H1 (cell line): ENCODE measurements at regions not wholly inside any gene's neighbourhood (a gene's known extent, or its start where the extent isn't known, plus 50 kb on each side); places are given as distances from the start of the nearest gene placed in this dataset.

ENCODE experiments used
- CTCF ChIA-PET: fragments of 300-600 bp; sonication (Branson Sonifier 250); formaldehyde crosslinking; loops from one replicate; lab custom pipeline; 2021; ENCODE audit not compliant: partially characterized antibody; lab: Charles Lee
- POLR2A ChIA-PET: fragments of 300-600 bp; sonication (Branson Sonifier 250); formaldehyde crosslinking; loops from one replicate; lab custom pipeline; 2021; ENCODE audit warnings: inconsistent platforms; ENCODE audit not compliant: partially characterized antibody; lab: Charles Lee
- DNase-seq, 2 experiments: peaks; one replicate each; pipeline versions ENCODE4 v3.0.0 to v3.0.0-alpha.2; 2010 to 2022; ENCODE audit warnings: low spot score in 2 of 2, low read depth in 1 of 2, mixed read lengths in 1 of 2
- FAIRE-seq: peaks from 2 replicates; lab custom pipeline; 2011; peaks lifted over from hg19 to GRCh38; lab: Jason Lieb, UNC
- H2AFZ ChIP-seq: 2 replicates; pipeline ENCODE4 v1.8.1; 2012; ENCODE audit warnings: low read length, inconsistent platforms
- H2AK5ac ChIP-seq: 2 replicates; pipeline ENCODE4 v1.6.1; 2013; ENCODE audit warnings: low read depth, low read length
- H2BK120ac ChIP-seq: replicated peaks from 2 replicates; pipeline ENCODE3; 2013; ENCODE audit warnings: low read depth, low read length, inconsistent platforms
- H2BK12ac ChIP-seq: 2 replicates; pipeline ENCODE4 v1.6.1; 2013; ENCODE audit warnings: low read depth, low read length
- H2BK15ac ChIP-seq: 2 replicates; pipeline ENCODE4 v1.6.1; 2013; ENCODE audit warnings: low read length
- H2BK20ac ChIP-seq: 2 replicates; pipeline ENCODE4 v1.6.1; 2013; ENCODE audit warnings: low read length
- H2BK5ac ChIP-seq: 2 replicates; pipeline ENCODE4 v1.6.1; 2013; ENCODE audit warnings: low read depth, low read length
- H3K14ac ChIP-seq: 2 replicates; pipeline ENCODE4 v1.6.1; 2013; ENCODE audit warnings: inconsistent platforms; ENCODE audit not compliant: insufficient read length
- H3K18ac ChIP-seq: 2 replicates; pipeline ENCODE4 v1.6.1; 2013; ENCODE audit warnings: low read length; ENCODE audit errors: extremely low read depth
- H3K23ac ChIP-seq: 2 replicates; pipeline ENCODE4 v1.6.1; 2013; ENCODE audit warnings: inconsistent platforms; ENCODE audit not compliant: insufficient read length
- H3K23me2 ChIP-seq: 2 replicates; pipeline ENCODE4 v1.6.1; 2013; ENCODE audit warnings: low read depth, low read length
- H3K27ac ChIP-seq: 2 replicates; pipeline ENCODE4 v1.6.1; 2011; ENCODE audit warnings: low read depth, low read length, inconsistent platforms
- H3K27me3 ChIP-seq, 4 experiments: replicated peaks in 1 of 4; 1 replicate in 1 of 4; 2 replicates in 3 of 4; pipeline versions ENCODE4 v1.6.1 to v1.8.1; 2011 to 2013; ENCODE audit warnings: low read length in 3 of 4, mild to moderate bottlenecking in 3 of 4, inconsistent platforms in 2 of 4, mixed read lengths in 2 of 4, moderate library complexity in 1 of 4; ENCODE audit not compliant: control insufficient read depth in 3 of 4, insufficient read depth in 3 of 4; ENCODE audit errors: extremely low read depth in 1 of 4
- H3K36me3 ChIP-seq, 4 experiments: 2 replicates each; pipeline versions ENCODE4 v1.6.1 to v1.8.1; 2011 to 2013; ENCODE audit warnings: mild to moderate bottlenecking in 4 of 4, low read length in 3 of 4, moderate library complexity in 2 of 4, control low read depth in 1 of 4, inconsistent platforms in 1 of 4; ENCODE audit not compliant: insufficient read depth in 4 of 4, control insufficient read depth in 2 of 4
- H3K4ac ChIP-seq: replicated peaks from 2 replicates; pipeline ENCODE3; 2013; ENCODE audit warnings: low read length, low read depth, mixed read lengths, inconsistent platforms; ENCODE audit not compliant: insufficient read length
- H3K4me1 ChIP-seq, 4 experiments: replicated peaks in 1 of 4; 1 replicate in 1 of 4; 2 replicates in 3 of 4; pipeline versions ENCODE4 v1.6.1 to v1.8.1; 2011 to 2013; ENCODE audit warnings: low read length in 3 of 4, inconsistent platforms in 2 of 4, mixed read lengths in 1 of 4; ENCODE audit not compliant: insufficient read depth in 4 of 4, control insufficient read depth in 3 of 4
- H3K4me2 ChIP-seq, 2 experiments: 2 replicates each; pipeline versions ENCODE4 v1.6.1 to v1.8.1; 2011 to 2013; ENCODE audit warnings: low read depth in 2 of 2, low read length in 2 of 2, control low read depth in 1 of 2, inconsistent platforms in 1 of 2, mild to moderate bottlenecking in 1 of 2; ENCODE audit not compliant: insufficient read depth in 1 of 2
- H3K4me3 ChIP-seq, 4 experiments: fragments of 200-600, 300-600 bp in 1 of 4; sonication (generic), shearing (Covaris generic), sonication (Bioruptor Twin) in 1 of 4; 2 replicates each; pipeline versions ENCODE4 v1.5.1 to v1.8.1; 2011 to 2016; ENCODE audit warnings: low read length in 4 of 4, low read depth in 3 of 4, control low read depth in 2 of 4, inconsistent platforms in 2 of 4, mild to moderate bottlenecking in 2 of 4, mixed read lengths in 1 of 4, moderate library complexity in 1 of 4; ENCODE audit not compliant: insufficient read depth in 2 of 4; ENCODE audit errors: extremely low read depth in 1 of 4
- H3K56ac ChIP-seq: replicated peaks from 2 replicates; pipeline ENCODE3; 2013; ENCODE audit warnings: low read depth, mild to moderate bottlenecking, mixed read lengths, low read length, inconsistent platforms; ENCODE audit not compliant: insufficient read length
- H3K79me1 ChIP-seq: 2 replicates; pipeline ENCODE4 v1.6.1; 2013; ENCODE audit warnings: low read depth, low read length, control low read depth
- H3K79me2 ChIP-seq, 2 experiments: 2 replicates each; pipeline versions ENCODE4 v1.6.1 to v1.8.1; 2012 to 2013; ENCODE audit warnings: low read length in 2 of 2, mild to moderate bottlenecking in 2 of 2, inconsistent platforms in 1 of 2; ENCODE audit not compliant: insufficient read depth in 2 of 2, control insufficient read depth in 1 of 2
- H3K9ac ChIP-seq, 4 experiments: replicated peaks in 1 of 4; 1 replicate in 1 of 4; 2 replicates in 3 of 4; pipeline versions ENCODE4 v1.6.1 to v1.8.1; 2011 to 2013; ENCODE audit warnings: low read depth in 3 of 4, low read length in 3 of 4, control low read depth in 2 of 4, mild to moderate bottlenecking in 2 of 4, moderate library complexity in 2 of 4, inconsistent platforms in 1 of 4; ENCODE audit errors: extremely low read depth in 1 of 4
- H3K9me3 ChIP-seq, 2 experiments: 2 replicates each; pipeline versions ENCODE4 v1.6.1 to v1.8.1; 2012 to 2013; ENCODE audit warnings: mild to moderate bottlenecking in 2 of 2, moderate library complexity in 2 of 2, control low read depth in 1 of 2, inconsistent platforms in 1 of 2, low read depth in 1 of 2, low read length in 1 of 2, mixed read lengths in 1 of 2; ENCODE audit not compliant: insufficient read depth in 2 of 2
- H4K20me1 ChIP-seq, 2 experiments: replicated peaks in 1 of 2; 2 replicates each; pipeline versions ENCODE3 to v1.8.1; 2011 to 2013; ENCODE audit warnings: inconsistent platforms in 2 of 2, low read length in 2 of 2, mild to moderate bottlenecking in 1 of 2; ENCODE audit not compliant: insufficient read depth in 2 of 2, control insufficient read depth in 1 of 2
- H4K5ac ChIP-seq: 2 replicates; pipeline ENCODE4 v1.6.1; 2013; ENCODE audit warnings: low read length, low read depth, mixed read lengths, inconsistent platforms; ENCODE audit not compliant: insufficient read length
- H4K8ac ChIP-seq: 2 replicates; pipeline ENCODE4 v1.8.0; 2013; ENCODE audit warnings: mild to moderate bottlenecking, moderate library complexity, low read length, inconsistent platforms; ENCODE audit not compliant: insufficient read depth; ENCODE audit errors: extremely low read depth
- H4K91ac ChIP-seq: replicated peaks from 2 replicates; pipeline ENCODE3; 2013; ENCODE audit warnings: low read length, mixed read lengths, inconsistent platforms; ENCODE audit not compliant: insufficient read length
- ASH2L ChIP-seq: fragments of 200-600, 300-600 bp; sonication (generic); IDR thresholded peaks from one replicate; pipeline ENCODE4 v1.7.1; 2017; ENCODE audit warnings: low read length
- BACH1 ChIP-seq: IDR thresholded peaks from 2 replicates; pipeline ENCODE4 v1.6.1; 2012; ENCODE audit warnings: low read length, improper control_type of control experiment
- E2F6 ChIP-seq: IDR thresholded peaks from 2 replicates; pipeline ENCODE4 v1.6.1; 2012; ENCODE audit warnings: inconsistent platforms
- EGR1 ChIP-seq: IDR thresholded peaks from 2 replicates; pipeline ENCODE4 v1.6.1; 2011; ENCODE audit warnings: low read depth, low read length, borderline replicate concordance
- HDAC6 ChIP-seq: IDR thresholded peaks from one replicate; pipeline ENCODE4 v1.7.1; 2012; ENCODE audit warnings: low read depth, mild to moderate bottlenecking, inconsistent platforms, low read length, moderate library complexity
- KDM1A ChIP-seq: fragments of 200-600, 300-600 bp; sonication (generic); IDR thresholded peaks from 2 replicates; pipeline ENCODE4 v1.7.1; 2016; ENCODE audit warnings: mild to moderate bottlenecking, low read length, borderline replicate concordance
- MAX ChIP-seq: IDR thresholded peaks from 2 replicates; pipeline ENCODE4 v1.6.1; 2012; ENCODE audit warnings: inconsistent platforms
- NANOG ChIP-seq: IDR thresholded peaks from 2 replicates; pipeline ENCODE4 v1.6.1; 2011; ENCODE audit warnings: low read length, low read depth, mild to moderate bottlenecking, inconsistent platforms; ENCODE audit not compliant: insufficient read depth, poor library complexity, severe bottlenecking
- PHF8 ChIP-seq: fragments of 200-600 bp; sonication (generic); conservative IDR thresholded peaks from 2 replicates; pipeline ENCODE4 v1.7.1; 2012; ENCODE audit warnings: low read depth, mild to moderate bottlenecking, inconsistent platforms, low read length, moderate library complexity
- SAP30 ChIP-seq: fragments of 300-600 bp; sonication (generic); IDR thresholded peaks from 2 replicates; pipeline ENCODE4 v1.7.1; 2012; ENCODE audit warnings: low read length, moderate library complexity, mild to moderate bottlenecking, inconsistent platforms; ENCODE audit not compliant: insufficient read depth, insufficient replicate concordance
- SIN3A ChIP-seq, 2 experiments: IDR thresholded peaks in 1 of 2; conservative IDR thresholded peaks in 1 of 2; 2 replicates each; pipeline ENCODE4 v1.6.1; 2011 to 2012; ENCODE audit warnings: low read length in 2 of 2, improper control_type of control experiment in 1 of 2, low read depth in 1 of 2, mild to moderate bottlenecking in 1 of 2
- SIX5 ChIP-seq: IDR thresholded peaks from 2 replicates; pipeline ENCODE4 v1.6.1; 2011; ENCODE audit warnings: mild to moderate bottlenecking, low read depth, low read length
- SP1 ChIP-seq: IDR thresholded peaks from 2 replicates; pipeline ENCODE4 v1.6.1; 2011; ENCODE audit warnings: low read depth, low read length
- TCF12 ChIP-seq: IDR thresholded peaks from 2 replicates; pipeline ENCODE4 v1.6.1; 2011; ENCODE audit warnings: low read depth, mild to moderate bottlenecking, low read length
- WGBS, 2 experiments: shearing (Covaris generic) in 1 of 2; methylation state at CpG; one replicate each; pipeline versions ENCODE4 v1.1.6 to v1.1.7; 2013 to 2015; ENCODE audit warnings: low lambda C conversion rate in 2 of 2, mixed read lengths in 2 of 2, inconsistent platforms in 1 of 2, low coverage in 1 of 2, missing lambda C conversion rate in 1 of 2; ENCODE audit not compliant: insufficient replicate concordance in 2 of 2, insufficient coverage in 1 of 2, insufficient read length in 1 of 2; ENCODE audit errors: extremely low coverage in 1 of 2, missing lambda C conversion rate in 1 of 2; 5-methylcytosine and 5-hydroxymethylcytosine counted together

GRCh38 chr17:72204742-72205141, 83.9 kb downstream of the SOX9 start:
- Histone ChIP-seq H3K23me2 (no peaks in the 10 kb centered on the region), H3K4me1 (peaks cover 0 to 12% (median 3%) of the 10 kb centered on the region in 4 experiments; a peak in 6 of 7 replicates), H3K9ac (no peak overlapping the region), H2BK15ac (no peak overlapping the region), H3K56ac (no peak overlapping the region), H2AK5ac (no peak overlapping the region), H2BK5ac (no peak overlapping the region), H3K79me2 (no peaks in the 10 kb centered on the region), H4K5ac (no peak overlapping the region), H3K36me3 (no peaks in the 10 kb centered on the region), H3K4ac (no peak overlapping the region), H3K23ac (no peak overlapping the region), H2BK12ac (no peak overlapping the region), H4K91ac (no peak overlapping the region), H2BK20ac (no peak overlapping the region), H3K4me2 (no peak overlapping the region), H4K8ac (no peak overlapping the region), H3K4me3 (no peak overlapping the region), H3K27me3 (no peaks in the 10 kb centered on the region; a peak in 1 of 7 replicates), H3K18ac (no peak overlapping the region), H2AFZ (no peak overlapping the region; the same call in 1 of the 2 replicates), H3K9me3 (no peaks in the 10 kb centered on the region), H2BK120ac (no peak overlapping the region), H3K79me1 (no peaks in the 10 kb centered on the region), H3K14ac (no peak overlapping the region), H4K20me1 (no peaks in the 10 kb centered on the region), H3K27ac (no peak overlapping the region)
- DNase-seq (no peak), FAIRE-seq (no peak)
- 89% methylated on average over 10 of the region's 10 CpGs; no CpG with 5 or more reads in 1 of the 2 experiments for WGBS, 2 experiments
- ChIA-PET CTCF (interaction anchor here (0.6 kb wide), 1 partner anchor 89 kb away, joined by 3 read pairs; no protein-coding TSS in a partner anchor), POLR2A (no interaction called here)
- TF ChIP-seq MAX (no peak), SP1 (no peak), SIN3A (conservative IDR thresholded peaks at IDR 0.05 in 1 of 2, IDR thresholded peaks at IDR 0.05 in 1 of 2; ENCODE audit: low read depth in 1 of 2, low read length in 2 of 2) (no peak), BACH1 (no peak), EGR1 (no peak), NANOG (no peak), SAP30 (no peak), ASH2L (no peak), TCF12 (no peak), SIX5 (no peak), KDM1A (no peak), E2F6 (no peak), PHF8 (no peak), HDAC6 (no peak)
